H1 (cell line): ENCODE measurements at regions not wholly inside any gene's neighbourhood (a gene's known extent, or its start where the extent isn't known, plus 50 kb on each side); places are given as distances from the start of the nearest gene placed in this dataset.

Experiments used
- ATF2 ChIP-seq: IDR thresholded peaks from 2 replicates; pipeline ENCODE4 v1.6.1; 2012; ENCODE audit warnings: low read length, inconsistent platforms
- JUN ChIP-seq: IDR thresholded peaks from 2 replicates; pipeline ENCODE4 v1.6.1; 2011; ENCODE audit warnings: low read depth, mild to moderate bottlenecking, improper control_type of control experiment, low read length

DNA sequence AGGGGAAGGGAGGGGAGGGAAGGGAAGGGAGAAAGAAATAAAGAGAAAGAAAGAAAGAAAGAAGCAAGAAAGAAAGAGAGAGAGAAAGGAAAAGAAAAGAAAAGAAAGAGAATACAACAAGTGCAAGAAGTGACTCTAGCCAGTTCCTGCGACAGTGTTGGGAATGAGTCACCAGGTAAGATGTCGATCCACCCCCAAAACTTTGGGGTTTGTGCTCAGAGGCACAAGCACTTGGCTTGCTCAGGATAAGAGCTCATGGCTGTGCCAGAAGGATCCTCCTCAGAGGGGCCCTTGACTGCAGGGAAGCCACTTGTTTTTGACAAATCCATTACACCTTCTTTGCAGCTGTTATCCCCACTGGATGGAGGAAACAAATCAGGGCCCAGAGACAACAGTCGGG, 137.7 kb downstream of the TMEM132E start (continued):
- no peak for TF ChIP-seq ATF2
- TF ChIP-seq JUN = no peak
